AG09319 (cell line): ENCODE measurements at regions not wholly inside any gene's neighbourhood (a gene's known extent, or its start where the extent isn't known, plus 50 kb on each side); places are given as distances from the start of the nearest gene placed in this dataset.

ENCODE experiments used
- DNase-seq: peaks from one replicate; pipeline ENCODE4 v3.0.0-alpha.2; 2010; ENCODE audit warnings: low read depth; ENCODE audit errors: extremely low read depth
- TF ChIP-seq, protein P1 (sequence below): IDR thresholded peaks from 2 replicates; pipeline ENCODE4 v1.5.1; 2011; ENCODE audit warnings: low read depth, mild to moderate bottlenecking, inconsistent platforms, low read length, moderate library complexity

DNA sequence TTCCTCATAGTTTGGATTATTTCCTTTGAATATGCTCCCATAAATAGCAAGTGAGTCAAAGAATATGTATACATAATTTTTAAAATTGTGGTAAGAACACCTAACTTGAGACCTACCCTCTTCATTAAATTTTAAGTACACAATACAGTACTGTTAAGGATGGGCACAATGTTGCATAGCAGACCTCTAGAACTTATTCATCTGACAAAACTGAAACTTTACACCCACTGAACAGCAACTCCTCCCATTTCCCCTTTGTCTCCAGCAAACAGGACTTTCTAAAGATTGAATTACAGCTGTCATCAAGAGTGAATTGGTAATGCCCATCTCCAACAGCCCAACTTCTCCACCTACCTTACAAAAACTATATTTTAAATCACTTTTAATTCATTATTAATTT lies 388.9 kb downstream of the HTR1A start:
- TF ChIP-seq, protein P1, sequence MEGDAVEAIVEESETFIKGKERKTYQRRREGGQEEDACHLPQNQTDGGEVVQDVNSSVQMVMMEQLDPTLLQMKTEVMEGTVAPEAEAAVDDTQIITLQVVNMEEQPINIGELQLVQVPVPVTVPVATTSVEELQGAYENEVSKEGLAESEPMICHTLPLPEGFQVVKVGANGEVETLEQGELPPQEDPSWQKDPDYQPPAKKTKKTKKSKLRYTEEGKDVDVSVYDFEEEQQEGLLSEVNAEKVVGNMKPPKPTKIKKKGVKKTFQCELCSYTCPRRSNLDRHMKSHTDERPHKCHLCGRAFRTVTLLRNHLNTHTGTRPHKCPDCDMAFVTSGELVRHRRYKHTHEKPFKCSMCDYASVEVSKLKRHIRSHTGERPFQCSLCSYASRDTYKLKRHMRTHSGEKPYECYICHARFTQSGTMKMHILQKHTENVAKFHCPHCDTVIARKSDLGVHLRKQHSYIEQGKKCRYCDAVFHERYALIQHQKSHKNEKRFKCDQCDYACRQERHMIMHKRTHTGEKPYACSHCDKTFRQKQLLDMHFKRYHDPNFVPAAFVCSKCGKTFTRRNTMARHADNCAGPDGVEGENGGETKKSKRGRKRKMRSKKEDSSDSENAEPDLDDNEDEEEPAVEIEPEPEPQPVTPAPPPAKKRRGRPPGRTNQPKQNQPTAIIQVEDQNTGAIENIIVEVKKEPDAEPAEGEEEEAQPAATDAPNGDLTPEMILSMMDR, result no peak
- DNase-seq, result no peak

DNA sequence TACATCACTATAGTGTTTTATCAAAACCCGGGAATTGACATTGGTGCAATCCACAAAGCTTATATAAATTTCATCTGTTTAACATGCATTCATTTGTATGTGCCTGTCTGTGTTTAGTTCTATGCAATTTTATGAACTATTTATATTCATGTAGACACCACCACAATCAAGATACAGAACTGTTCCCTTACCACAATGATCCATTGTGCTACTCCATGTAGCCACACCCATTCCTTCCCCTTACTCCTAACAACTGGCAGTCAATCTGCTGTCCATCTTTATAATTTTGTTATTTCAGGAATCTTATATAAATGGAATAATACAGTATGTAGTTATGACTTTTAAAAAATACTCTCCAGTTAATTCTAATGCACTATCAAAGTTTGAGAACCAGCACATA lies 389.5 kb downstream of the HTR1A start:
- TF ChIP-seq, protein P1, result no peak

DNA sequence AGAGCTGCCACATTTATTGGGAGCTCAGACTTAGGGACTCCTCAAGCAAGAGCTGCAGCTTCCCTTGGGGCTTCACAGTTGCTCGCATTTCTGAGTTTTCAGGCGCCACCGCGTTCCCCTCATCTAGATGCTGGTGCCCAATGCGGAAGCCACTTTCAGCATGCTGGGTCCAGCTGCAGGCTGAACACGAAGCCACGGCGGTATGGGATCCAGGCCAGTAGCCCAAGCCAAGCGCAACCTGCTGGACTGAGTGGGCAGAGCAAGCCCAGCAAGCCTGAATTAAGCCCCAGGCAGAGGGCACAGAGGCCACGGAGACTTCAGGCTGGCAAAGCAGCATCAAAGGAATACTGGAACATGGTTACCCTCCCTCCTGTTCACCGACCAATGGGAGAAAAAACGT lies 391.5 kb downstream of the HTR1A start:
- TF ChIP-seq, protein P1, result no peak
- DNase-seq, result no peak

More for the DNA sequence above, 389.5 kb downstream of the HTR1A start:
- DNase-seq, result no peak

DNA sequence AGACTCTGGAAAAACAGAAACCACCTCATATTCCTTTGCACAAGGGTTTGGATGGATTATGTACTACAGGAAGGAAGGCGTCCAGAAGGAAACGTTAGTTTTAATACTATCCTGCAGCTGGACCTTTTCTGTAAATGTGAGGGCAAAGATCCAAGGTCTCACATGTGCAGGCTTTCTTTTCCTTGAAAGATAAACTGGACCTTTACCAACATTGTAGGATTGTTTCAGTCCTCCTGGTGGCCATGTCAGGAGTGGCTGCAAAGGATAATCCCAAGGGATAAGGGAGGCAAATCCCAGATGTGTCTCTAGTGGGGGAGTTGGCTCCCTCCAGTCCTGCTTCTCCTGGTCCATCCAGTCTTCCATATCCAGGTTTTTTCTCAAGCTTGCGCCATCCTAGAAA lies 397.5 kb downstream of the HTR1A start:
- no peak for DNase-seq
- TF ChIP-seq, protein P1, result no peak

DNA sequence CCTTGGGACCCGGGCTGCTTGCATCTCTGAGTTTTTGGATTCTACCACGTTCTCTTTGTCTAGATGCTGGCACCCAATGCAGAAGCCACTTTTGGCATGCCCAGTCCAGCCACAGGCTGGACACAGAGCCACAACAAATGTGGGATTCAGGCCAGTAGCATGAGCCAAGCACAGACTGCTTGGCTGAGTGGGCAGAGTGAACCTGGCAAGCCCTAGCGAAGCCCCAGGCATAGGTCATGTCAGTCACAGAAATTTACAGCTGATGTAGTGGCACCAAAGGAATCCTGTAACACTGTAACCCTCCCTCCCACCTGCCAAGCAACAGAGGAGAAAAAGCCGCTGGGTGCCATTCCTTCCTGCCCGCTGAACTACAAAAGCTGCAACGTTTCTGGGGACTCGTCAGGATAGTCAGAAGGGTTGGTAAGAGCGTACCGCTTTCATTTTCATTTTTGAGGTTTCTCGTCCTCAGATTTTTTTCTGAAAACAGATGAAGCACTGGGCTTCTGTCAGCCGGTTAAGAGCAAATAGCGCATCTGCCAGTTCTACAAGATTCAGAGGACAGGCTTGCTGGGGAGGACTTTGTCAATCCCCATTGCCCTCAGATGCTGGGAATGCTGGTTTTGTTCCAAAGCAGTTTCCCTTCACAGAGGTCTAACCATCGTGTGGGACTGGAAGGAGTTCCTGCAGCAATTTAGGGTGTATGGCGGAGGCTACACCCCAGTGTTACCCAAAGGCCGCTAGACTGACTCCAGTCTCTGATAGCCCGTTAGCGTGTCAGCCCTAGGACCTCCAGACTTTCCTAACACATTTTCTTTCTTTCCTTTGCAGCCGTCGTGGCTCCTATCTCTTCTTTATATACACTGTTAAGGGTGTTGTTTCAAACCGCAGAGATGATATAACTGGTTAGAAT lies 399.0 kb downstream of the HTR1A start:
- no peak for DNase-seq
- TF ChIP-seq, protein P1, result no peak

DNA sequence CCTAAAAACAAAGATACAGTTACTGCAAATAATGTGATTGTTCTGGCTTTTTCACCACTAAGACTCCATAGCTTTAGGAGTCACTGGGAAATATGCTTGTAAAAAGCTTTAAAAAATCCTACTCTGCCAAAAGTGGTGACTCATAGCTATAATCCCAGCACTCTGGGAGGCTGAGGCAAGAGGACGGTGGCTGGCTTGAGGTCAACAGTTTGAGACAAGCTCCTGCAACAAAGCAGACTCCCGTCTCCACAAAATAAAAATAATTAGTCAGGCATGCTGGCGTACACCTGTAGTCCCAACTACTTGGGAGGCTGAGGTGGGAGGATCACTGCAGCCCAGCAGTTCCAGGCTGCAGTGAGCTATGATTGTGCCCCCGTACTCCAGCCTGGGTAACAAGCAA lies 406.4 kb downstream of the HTR1A start:
- no peak for DNase-seq
- TF ChIP-seq, protein P1, result no peak

DNA sequence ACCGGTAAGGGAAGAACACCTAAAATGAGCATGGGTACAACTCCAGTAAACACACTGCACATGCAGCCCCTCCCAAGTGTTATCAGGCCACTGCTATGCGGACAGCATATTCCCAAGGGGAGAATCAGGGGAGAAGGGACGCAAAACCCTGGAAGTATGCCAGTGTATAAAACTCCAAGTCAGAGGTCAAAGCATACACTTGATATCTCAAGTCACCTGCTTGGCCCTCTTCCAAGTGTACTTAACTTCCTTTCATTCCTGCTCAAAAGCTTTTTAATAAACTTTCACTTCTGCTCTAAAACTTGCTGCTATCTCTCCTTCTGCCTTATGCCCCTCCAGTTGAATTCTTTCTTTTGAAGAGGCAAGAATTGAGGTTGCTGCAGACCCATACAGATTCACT lies 408.1 kb downstream of the HTR1A start:
- TF ChIP-seq, protein P1, result no peak
- DNase-seq, result no peak
